ENCODE measurements at regions not wholly inside any gene's neighbourhood (a gene's known extent, or its start where the extent isn't known, plus 50 kb on each side); places are given as distances from the start of the nearest gene placed in this dataset.
A peak's percentile ranks its signal among the peaks of the same experiment; 100 is the strongest.
"Not testable (repeated sequence)": the region's sequence is repeated elsewhere in the genome, so short reads cannot be mapped to it uniquely, and the experiment has no call there.

GRCh38 chr16:16593156-16593863 lies 214.4 kb downstream of the NPIPA7 start:
- H3K36me3 ChIP-seq (ENCODE audit: control insufficient read depth in 3 of 3, insufficient read depth in 2 of 3, low read depth in 1 of 3, low read length in 3 of 3); H3K27me3 ChIP-seq (ENCODE audit: control insufficient read depth in 3 of 3, insufficient read depth in 3 of 3, low read length in 3 of 3); H3K4me3 ChIP-seq (ENCODE audit: low read depth in 1 of 3, low read length in 3 of 3); H3K27ac ChIP-seq (ENCODE audit: low read depth in 1 of 3, low read length in 2 of 3); FAIRE-seq; H3K9me3 ChIP-seq (ENCODE audit: control insufficient read depth in 2 of 2, insufficient read depth in 1 of 2, low read depth in 1 of 2, low read length in 1 of 2); H3K4me1 ChIP-seq (ENCODE audit: control insufficient read depth in 3 of 3, insufficient read depth in 2 of 3, low read depth in 1 of 3, low read length in 2 of 3): not testable (repeated sequence)
- 13 to 24% (median 16%) methylated on average over 9 to 17 of the region's 19 CpGs for WGBS, 3 donors
- peak in 1 of 2 donors; percentile 2 for DNase-seq

- not testable (repeated sequence) for H3K27ac ChIP-seq (ENCODE audit: low read depth in 1 of 3, low read length in 2 of 3); FAIRE-seq; H3K27me3 ChIP-seq (ENCODE audit: control insufficient read depth in 3 of 3, insufficient read depth in 3 of 3, low read length in 3 of 3); H3K4me1 ChIP-seq (ENCODE audit: control insufficient read depth in 3 of 3, insufficient read depth in 2 of 3, low read depth in 1 of 3, low read length in 2 of 3); DNase-seq; H3K9me3 ChIP-seq (ENCODE audit: control insufficient read depth in 2 of 2, insufficient read depth in 1 of 2, low read depth in 1 of 2, low read length in 1 of 2); H3K4me3 ChIP-seq (ENCODE audit: low read depth in 1 of 3, low read length in 3 of 3); H3K36me3 ChIP-seq (ENCODE audit: control insufficient read depth in 3 of 3, insufficient read depth in 2 of 3, low read depth in 1 of 3, low read length in 3 of 3)
- WGBS, 3 donors = 8 to 50% (median 32%) methylated on average over 1 to 3 of the region's 10 CpGs
These were observed 216.2 kb downstream of the NPIPA7 start for GRCh38 chr16:16595029-16595718.

GRCh38 chr16:16601239-16601638 lies 222.3 kb downstream of the NPIPA7 start:
- not testable (repeated sequence) for FAIRE-seq; H3K27me3 ChIP-seq (ENCODE audit: control insufficient read depth in 3 of 3, insufficient read depth in 3 of 3, low read length in 3 of 3); H3K4me3 ChIP-seq (ENCODE audit: low read depth in 1 of 3, low read length in 3 of 3); H3K27ac ChIP-seq (ENCODE audit: low read depth in 1 of 3, low read length in 2 of 3); H3K9me3 ChIP-seq (ENCODE audit: control insufficient read depth in 2 of 2, insufficient read depth in 1 of 2, low read depth in 1 of 2, low read length in 1 of 2); DNase-seq; H3K36me3 ChIP-seq (ENCODE audit: control insufficient read depth in 3 of 3, insufficient read depth in 2 of 3, low read depth in 1 of 3, low read length in 3 of 3); H3K4me1 ChIP-seq (ENCODE audit: control insufficient read depth in 3 of 3, insufficient read depth in 2 of 3, low read depth in 1 of 3, low read length in 2 of 3)
- 57 to 72% (median 65%) methylated on average over 3 of the region's 4 CpGs for WGBS, 3 donors

- not testable (repeated sequence) for DNase-seq; H3K27ac ChIP-seq (ENCODE audit: low read depth in 1 of 3, low read length in 2 of 3); H3K27me3 ChIP-seq (ENCODE audit: control insufficient read depth in 3 of 3, insufficient read depth in 3 of 3, low read length in 3 of 3); H3K4me1 ChIP-seq (ENCODE audit: control insufficient read depth in 3 of 3, insufficient read depth in 2 of 3, low read depth in 1 of 3, low read length in 2 of 3); H3K9me3 ChIP-seq (ENCODE audit: control insufficient read depth in 2 of 2, insufficient read depth in 1 of 2, low read depth in 1 of 2, low read length in 1 of 2); FAIRE-seq; H3K36me3 ChIP-seq (ENCODE audit: control insufficient read depth in 3 of 3, insufficient read depth in 2 of 3, low read depth in 1 of 3, low read length in 3 of 3); H3K4me3 ChIP-seq (ENCODE audit: low read depth in 1 of 3, low read length in 3 of 3)
- 22 to 41% (median 25%) methylated on average over 3 to 5 of the region's 8 CpGs for WGBS, 3 donors
These were observed 228.6 kb downstream of the NPIPA7 start for GRCh38 chr16:16607401-16608082.

- not testable (repeated sequence) for FAIRE-seq
These were observed 230.7 kb downstream of the NPIPA7 start for GRCh38 chr16:16609627-16610026.

GRCh38 chr16:16610389-16610967 lies 231.5 kb downstream of the NPIPA7 start:
- H3K27ac ChIP-seq (ENCODE audit: low read depth in 1 of 3, low read length in 2 of 3); FAIRE-seq; H3K9me3 ChIP-seq (ENCODE audit: control insufficient read depth in 2 of 2, insufficient read depth in 1 of 2, low read depth in 1 of 2, low read length in 1 of 2); H3K27me3 ChIP-seq (ENCODE audit: control insufficient read depth in 3 of 3, insufficient read depth in 3 of 3, low read length in 3 of 3); H3K4me3 ChIP-seq (ENCODE audit: low read depth in 1 of 3, low read length in 3 of 3); DNase-seq; H3K4me1 ChIP-seq (ENCODE audit: control insufficient read depth in 3 of 3, insufficient read depth in 2 of 3, low read depth in 1 of 3, low read length in 2 of 3); H3K36me3 ChIP-seq (ENCODE audit: control insufficient read depth in 3 of 3, insufficient read depth in 2 of 3, low read depth in 1 of 3, low read length in 3 of 3): not testable (repeated sequence)
- WGBS, 3 donors = 44 to 59% (median 57%) methylated on average over 5 to 7 of the region's 10 CpGs

More at GRCh38 chr16:16609627-16610026, 230.7 kb downstream of the NPIPA7 start:
- H3K27me3 ChIP-seq (ENCODE audit: control insufficient read depth in 3 of 3, insufficient read depth in 3 of 3, low read length in 3 of 3); H3K27ac ChIP-seq (ENCODE audit: low read depth in 1 of 3, low read length in 2 of 3); H3K4me1 ChIP-seq (ENCODE audit: control insufficient read depth in 3 of 3, insufficient read depth in 2 of 3, low read depth in 1 of 3, low read length in 2 of 3); H3K9me3 ChIP-seq (ENCODE audit: control insufficient read depth in 2 of 2, insufficient read depth in 1 of 2, low read depth in 1 of 2, low read length in 1 of 2); H3K36me3 ChIP-seq (ENCODE audit: control insufficient read depth in 3 of 3, insufficient read depth in 2 of 3, low read depth in 1 of 3, low read length in 3 of 3); DNase-seq; H3K4me3 ChIP-seq (ENCODE audit: low read depth in 1 of 3, low read length in 3 of 3): not testable (repeated sequence)
- WGBS, 3 donors = 54 to 68% (median 55%) methylated on average over 6 of the region's 6 CpGs

- H3K36me3 ChIP-seq (ENCODE audit: control insufficient read depth in 3 of 3, insufficient read depth in 2 of 3, low read depth in 1 of 3, low read length in 3 of 3); H3K4me1 ChIP-seq (ENCODE audit: control insufficient read depth in 3 of 3, insufficient read depth in 2 of 3, low read depth in 1 of 3, low read length in 2 of 3); H3K4me3 ChIP-seq (ENCODE audit: low read depth in 1 of 3, low read length in 3 of 3); H3K27ac ChIP-seq (ENCODE audit: low read depth in 1 of 3, low read length in 2 of 3); FAIRE-seq; H3K9me3 ChIP-seq (ENCODE audit: control insufficient read depth in 2 of 2, insufficient read depth in 1 of 2, low read depth in 1 of 2, low read length in 1 of 2); DNase-seq; H3K27me3 ChIP-seq (ENCODE audit: control insufficient read depth in 3 of 3, insufficient read depth in 3 of 3, low read length in 3 of 3): not testable (repeated sequence)
- WGBS, 3 donors = 32 to 72% methylated on average over 2 of the region's 4 CpGs; no CpG with 5 or more reads in 1 of the 3 donors
These were observed 234.3 kb downstream of the NPIPA7 start for GRCh38 chr16:16613212-16613611.

- not testable (repeated sequence) for DNase-seq; H3K27me3 ChIP-seq (ENCODE audit: control insufficient read depth in 3 of 3, insufficient read depth in 3 of 3, low read length in 3 of 3); H3K27ac ChIP-seq (ENCODE audit: low read depth in 1 of 3, low read length in 2 of 3); H3K4me3 ChIP-seq (ENCODE audit: low read depth in 1 of 3, low read length in 3 of 3); FAIRE-seq; H3K36me3 ChIP-seq (ENCODE audit: control insufficient read depth in 3 of 3, insufficient read depth in 2 of 3, low read depth in 1 of 3, low read length in 3 of 3); H3K9me3 ChIP-seq (ENCODE audit: control insufficient read depth in 2 of 2, insufficient read depth in 1 of 2, low read depth in 1 of 2, low read length in 1 of 2); H3K4me1 ChIP-seq (ENCODE audit: control insufficient read depth in 3 of 3, insufficient read depth in 2 of 3, low read depth in 1 of 3, low read length in 2 of 3)
- 64 to 77% (median 68%) methylated on average over 6 of the region's 6 CpGs for WGBS, 3 donors
These were observed 235.5 kb downstream of the NPIPA7 start for GRCh38 chr16:16614484-16614883.

Measured in small intestine (tissue), 7 donors.